ENCODE measurements at regions not wholly inside any gene's neighbourhood (a gene's known extent, or its start where the extent isn't known, plus 50 kb on each side); places are given as distances from the start of the nearest gene placed in this dataset.

GRCh38 chr1:186574926-186575325, 105.3 kb downstream of the PTGS2 start:
- DNase-seq (ENCODE audit: low read depth) = no peak
- H3K4me3 ChIP-seq (ENCODE audit: low read length) = no peak overlapping the region
- no peak for TF ChIP-seq CTCF (conservative IDR thresholded peaks at IDR 0.05; ENCODE audit: low read length)

- no peak overlapping the region for H3K4me3 ChIP-seq (ENCODE audit: low read length)
- no peak for TF ChIP-seq CTCF (conservative IDR thresholded peaks at IDR 0.05; ENCODE audit: low read length)
- no peak for DNase-seq (ENCODE audit: low read depth)
These were observed 107.7 kb downstream of the PTGS2 start for GRCh38 chr1:186572509-186572908.

GRCh38 chr1:186571771-186572170, 108.5 kb downstream of the PTGS2 start:
- no peak overlapping the region for H3K4me3 ChIP-seq (ENCODE audit: low read length)
- TF ChIP-seq CTCF (conservative IDR thresholded peaks at IDR 0.05; ENCODE audit: low read length) = no peak
- DNase-seq (ENCODE audit: low read depth) = no peak

GRCh38 chr1:186569856-186570255, 108.9 kb upstream of the PDC start:
- no peak for TF ChIP-seq CTCF (conservative IDR thresholded peaks at IDR 0.05; ENCODE audit: low read length)
- H3K4me3 ChIP-seq (ENCODE audit: low read length) = no peak overlapping the region
- no peak for DNase-seq (ENCODE audit: low read depth)

- TF ChIP-seq CTCF (conservative IDR thresholded peaks at IDR 0.05; ENCODE audit: low read length) = no peak
- H3K4me3 ChIP-seq (ENCODE audit: low read length) = no peak overlapping the region
- DNase-seq (ENCODE audit: low read depth) = no peak
These were observed 107.3 kb upstream of the PDC start for GRCh38 chr1:186568221-186568620.

GRCh38 chr1:186566140-186566855, 105.4 kb upstream of the PDC start:
- H3K4me3 ChIP-seq (ENCODE audit: low read length) = no peak overlapping the region
- TF ChIP-seq CTCF (conservative IDR thresholded peaks at IDR 0.05; ENCODE audit: low read length) = no peak
- no peak for DNase-seq (ENCODE audit: low read depth)

- DNase-seq (ENCODE audit: low read depth) = peak; percentile 21
- no peak overlapping the region for H3K4me3 ChIP-seq (ENCODE audit: low read length)
- no peak for TF ChIP-seq CTCF (conservative IDR thresholded peaks at IDR 0.05; ENCODE audit: low read length)
These were observed 103.7 kb upstream of the PDC start for GRCh38 chr1:186564582-186564981.
